ENCODE measurements at regions not wholly inside any gene's neighbourhood (a gene's known extent, or its start where the extent isn't known, plus 50 kb on each side); places are given as distances from the start of the nearest gene placed in this dataset.

DNA sequence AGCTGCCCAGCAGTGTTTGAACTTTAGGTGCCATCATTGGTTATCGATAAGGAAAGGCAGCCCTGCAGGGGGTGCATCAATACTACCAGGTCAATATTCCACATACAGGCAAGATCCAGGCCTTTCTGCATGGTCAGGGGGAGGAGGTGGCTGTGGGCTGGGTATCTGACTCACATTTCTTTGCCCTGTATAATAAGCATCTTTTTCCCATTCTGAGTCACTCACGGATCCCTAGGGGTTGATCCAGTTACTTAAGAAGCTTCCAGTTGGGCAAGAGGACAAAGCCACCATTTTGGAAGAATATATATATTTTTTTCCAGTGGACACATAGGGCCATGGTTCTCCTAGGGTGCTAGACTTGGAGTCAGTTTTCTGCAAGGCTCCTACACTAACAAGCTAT, 114.2 kb upstream of the HABP2 start:
- no peak for DNase-seq (ENCODE audit: extremely low spot score)
- ChIA-PET CTCF (no interaction called here), POLR2A (no interaction called here)
- TF ChIP-seq FOXM1 (IDR thresholded peaks at IDR 0.05; ENCODE audit: borderline replicate concordance) (no peak), BHLHE40 (IDR thresholded peaks at IDR 0.05; ENCODE audit: borderline replicate concordance) (no peak), HDGF (IDR thresholded peaks at IDR 0.05; ENCODE audit: borderline replicate concordance) (no peak), LEF1 (IDR thresholded peaks at IDR 0.05; ENCODE audit: borderline replicate concordance) (no peak), ELF4 (IDR thresholded peaks at IDR 0.05) (no peak), CTBP1 (IDR thresholded peaks at IDR 0.05; ENCODE audit: borderline replicate concordance) (no peak)
- TF ChIP-seq, protein P1, sequence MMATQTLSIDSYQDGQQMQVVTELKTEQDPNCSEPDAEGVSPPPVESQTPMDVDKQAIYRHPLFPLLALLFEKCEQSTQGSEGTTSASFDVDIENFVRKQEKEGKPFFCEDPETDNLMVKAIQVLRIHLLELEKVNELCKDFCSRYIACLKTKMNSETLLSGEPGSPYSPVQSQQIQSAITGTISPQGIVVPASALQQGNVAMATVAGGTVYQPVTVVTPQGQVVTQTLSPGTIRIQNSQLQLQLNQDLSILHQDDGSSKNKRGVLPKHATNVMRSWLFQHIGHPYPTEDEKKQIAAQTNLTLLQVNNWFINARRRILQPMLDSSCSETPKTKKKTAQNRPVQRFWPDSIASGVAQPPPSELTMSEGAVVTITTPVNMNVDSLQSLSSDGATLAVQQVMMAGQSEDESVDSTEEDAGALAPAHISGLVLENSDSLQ (IDR thresholded peaks at IDR 0.05) = no peak

DNA sequence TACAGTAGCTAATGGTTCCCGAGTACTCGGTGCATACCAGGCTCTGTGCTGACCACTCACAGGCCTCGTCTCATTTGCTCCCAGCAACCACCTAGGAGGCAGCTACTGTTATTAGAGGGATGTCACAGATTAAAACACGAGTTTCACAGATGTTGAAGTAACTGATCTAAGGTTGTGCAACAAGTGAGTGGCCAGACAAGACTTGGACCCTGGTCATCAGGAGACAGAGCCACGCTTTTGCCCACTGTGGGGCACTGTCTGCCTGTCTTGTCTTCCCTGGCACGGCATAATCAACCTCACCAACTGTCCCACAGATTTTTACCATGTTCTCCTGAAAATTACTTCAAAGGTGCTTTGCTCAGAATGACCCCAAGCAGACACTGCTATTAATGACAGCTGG, 111.6 kb upstream of the HABP2 start:
- ChIA-PET CTCF (interaction anchor here (0.6 kb wide), 1 partner anchor 81 kb away, joined by 3 read pairs; no protein-coding TSS in a partner anchor), POLR2A (no interaction called here)
- no peak for DNase-seq (ENCODE audit: extremely low spot score)
- TF ChIP-seq CTBP1 (IDR thresholded peaks at IDR 0.05; ENCODE audit: borderline replicate concordance) = no peak
- TF ChIP-seq BHLHE40 (IDR thresholded peaks at IDR 0.05; ENCODE audit: borderline replicate concordance) = no peak
- no peak for TF ChIP-seq TARDBP (IDR thresholded peaks at IDR 0.05)
- no peak for TF ChIP-seq NFRKB (IDR thresholded peaks at IDR 0.05)
- no peak for TF ChIP-seq SP1 (IDR thresholded peaks at IDR 0.05)
- TF ChIP-seq ARNT (IDR thresholded peaks at IDR 0.05) = no peak
- TF ChIP-seq FOXA1 (IDR thresholded peaks at IDR 0.05) = no peak
- TF ChIP-seq FOXK2 (IDR thresholded peaks at IDR 0.05) = no peak
- TF ChIP-seq, protein P1 (IDR thresholded peaks at IDR 0.05) = no peak
- TF ChIP-seq ELF4 (IDR thresholded peaks at IDR 0.05) = no peak
- no peak for TF ChIP-seq HDGF (IDR thresholded peaks at IDR 0.05; ENCODE audit: borderline replicate concordance)
- TF ChIP-seq SUZ12 (IDR thresholded peaks at IDR 0.05) = no peak
- TF ChIP-seq ZNF384 (IDR thresholded peaks at IDR 0.05) = no peak
- no peak for TF ChIP-seq L3MBTL2 (conservative IDR thresholded peaks at IDR 0.05)
- no peak for TF ChIP-seq FOXM1 (IDR thresholded peaks at IDR 0.05; ENCODE audit: borderline replicate concordance)

DNA sequence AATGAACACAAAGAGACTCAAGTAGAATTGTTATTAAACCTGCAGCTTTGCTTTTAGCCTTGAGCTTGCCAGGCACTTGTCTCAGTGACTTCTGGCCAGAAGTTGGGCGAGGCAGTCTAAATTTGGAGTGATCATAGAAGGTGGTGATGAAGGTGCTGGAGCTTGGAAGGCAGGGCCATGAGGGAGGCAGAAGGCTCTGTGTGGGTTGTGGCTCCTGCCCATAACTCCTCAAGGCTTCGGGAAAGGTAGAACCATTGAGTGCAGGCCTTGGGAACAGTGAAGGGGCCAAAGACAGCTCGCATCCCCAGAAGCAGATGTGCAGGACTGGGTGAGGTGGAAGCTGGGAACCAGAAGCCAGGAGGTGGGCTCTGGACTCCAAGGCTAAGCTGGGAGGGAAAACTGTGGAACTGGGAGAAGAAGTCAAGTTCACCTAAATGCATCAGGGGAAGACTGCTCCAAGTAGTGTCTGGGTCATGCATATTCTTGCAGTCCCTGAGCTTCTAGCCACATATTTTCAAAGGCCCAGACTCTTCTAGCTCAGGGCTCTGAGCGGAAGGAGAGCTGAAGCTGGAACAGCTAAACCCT, 111.1 kb upstream of the HABP2 start:
- no peak for DNase-seq (ENCODE audit: extremely low spot score)
- TF ChIP-seq L3MBTL2 (conservative IDR thresholded peaks at IDR 0.05) (no peak), LEF1 (IDR thresholded peaks at IDR 0.05; ENCODE audit: borderline replicate concordance) (no peak), SUZ12 (IDR thresholded peaks at IDR 0.05) (no peak), FOXK2 (IDR thresholded peaks at IDR 0.05) (no peak)
- POLR2A ChIA-PET = no interaction called here
- CTCF ChIA-PET = interaction anchor here (1.4 kb wide), 1 partner anchor 9 kb away, joined by 3 read pairs; no protein-coding TSS in a partner anchor

DNA sequence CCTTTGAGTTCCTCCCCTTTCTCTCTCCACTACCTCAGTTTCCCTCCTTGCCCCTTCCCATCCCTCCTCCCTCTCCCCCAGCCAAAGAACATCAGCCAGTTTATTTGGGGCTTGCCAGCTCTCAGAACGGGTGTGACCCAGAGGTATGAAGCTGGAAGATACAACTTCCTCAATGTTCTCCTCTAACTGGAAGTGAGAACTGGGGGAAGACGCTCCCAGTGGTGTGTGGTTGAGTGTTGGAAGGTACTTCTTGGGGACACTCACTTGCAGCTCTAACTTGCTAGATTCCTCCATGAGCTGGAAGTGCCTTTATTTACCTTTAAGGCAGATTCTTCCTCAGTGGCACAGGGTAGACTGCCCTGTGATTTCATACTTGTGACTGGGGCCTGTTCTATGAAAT, 110.5 kb upstream of the HABP2 start:
- no peak for DNase-seq (ENCODE audit: extremely low spot score)
- TF ChIP-seq TARDBP (IDR thresholded peaks at IDR 0.05) (no peak), BHLHE40 (IDR thresholded peaks at IDR 0.05; ENCODE audit: borderline replicate concordance) (no peak), SUZ12 (IDR thresholded peaks at IDR 0.05) (no peak), FOXA1 (IDR thresholded peaks at IDR 0.05) (no peak), ARNT (IDR thresholded peaks at IDR 0.05) (no peak), FOXK2 (IDR thresholded peaks at IDR 0.05) (no peak), FOXM1 (IDR thresholded peaks at IDR 0.05; ENCODE audit: borderline replicate concordance) (no peak), L3MBTL2 (conservative IDR thresholded peaks at IDR 0.05) (no peak)
- ChIA-PET CTCF (interaction anchor here (1.4 kb wide), 1 partner anchor 8 kb away, joined by 3 read pairs; no protein-coding TSS in a partner anchor), POLR2A (no interaction called here)

DNA sequence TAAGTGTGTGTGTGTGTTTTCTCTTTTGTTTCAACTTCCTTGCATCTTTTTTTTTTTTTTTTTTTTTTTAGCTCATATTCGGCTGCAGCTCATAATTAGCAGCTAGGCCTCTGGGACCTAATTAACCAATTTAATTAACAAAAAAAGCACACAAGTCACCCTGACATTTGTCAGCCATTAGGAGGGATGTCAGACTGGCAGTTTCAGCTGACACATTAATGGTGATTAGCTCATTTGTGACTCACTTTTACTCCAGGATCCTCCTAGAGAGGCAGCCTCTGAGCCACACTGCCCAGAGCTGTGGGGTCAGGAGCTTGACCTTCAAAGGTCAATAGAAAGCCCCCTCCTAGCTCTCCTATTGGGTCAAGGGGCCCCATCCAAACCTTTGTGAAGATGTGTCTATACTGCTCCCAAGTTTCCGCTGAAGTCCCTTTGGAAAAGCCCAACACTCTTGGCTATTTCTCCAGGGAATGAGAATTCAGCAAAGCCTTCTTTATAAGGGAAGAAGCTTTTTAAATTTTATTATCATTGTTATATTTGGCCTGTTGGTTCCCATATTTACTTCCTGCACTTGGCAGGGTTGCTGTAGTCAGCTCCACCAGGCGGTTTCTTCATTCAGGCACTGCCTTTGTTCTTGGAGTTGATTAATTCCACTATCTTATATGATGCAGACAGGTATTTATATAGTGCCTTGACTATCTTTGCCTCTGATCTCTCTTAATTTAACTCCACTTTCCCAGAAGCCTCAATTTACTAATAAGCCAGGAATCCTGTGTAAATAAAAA, 109.5 kb upstream of the HABP2 start:
- TF ChIP-seq CTBP1 (IDR thresholded peaks at IDR 0.05; ENCODE audit: borderline replicate concordance) (no peak), FOXM1 (IDR thresholded peaks at IDR 0.05; ENCODE audit: borderline replicate concordance) (no peak)
- ChIA-PET POLR2A (no interaction called here), CTCF (interaction anchor here (1.0 to 1.5 kb wide), 2 partner anchors 11 kb away, joined by 3 to 4 read pairs; no protein-coding TSS in a partner anchor)
- no peak for DNase-seq (ENCODE audit: extremely low spot score)

DNA sequence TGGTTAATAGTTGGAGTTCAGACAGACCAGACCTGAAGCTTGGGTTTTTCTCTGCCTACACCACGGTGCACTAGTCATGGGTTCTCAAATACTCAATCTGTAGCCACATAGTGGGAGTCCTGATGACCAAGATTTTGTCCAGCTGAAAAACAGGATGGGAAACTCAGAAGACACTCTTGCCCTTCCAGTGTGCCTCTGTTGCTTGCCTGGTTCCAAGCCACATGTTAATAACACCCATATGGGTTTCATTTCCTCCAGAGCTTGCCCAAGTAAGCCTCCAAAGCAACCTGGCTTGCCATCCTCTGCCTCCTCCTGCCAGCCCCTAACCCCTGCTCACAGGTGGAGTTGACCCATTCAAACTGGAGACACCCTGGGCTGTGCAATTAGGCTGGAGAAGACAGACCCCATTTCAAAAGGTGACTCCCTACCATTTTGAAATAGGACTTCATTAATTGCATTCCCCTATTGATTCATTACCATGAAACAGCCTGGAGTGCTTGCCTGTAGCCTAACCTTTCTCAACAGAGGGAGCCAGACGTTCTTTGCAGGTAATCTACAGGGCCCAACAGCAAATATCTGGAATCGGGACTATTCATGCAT, 108.0 kb upstream of the HABP2 start:
- ChIA-PET POLR2A (no interaction called here), CTCF (interaction anchor here (1.5 kb wide), 1 partner anchor 9 kb away, joined by 4 read pairs; no protein-coding TSS in a partner anchor)
- no peak for TF ChIP-seq SP1 (IDR thresholded peaks at IDR 0.05)
- no peak for TF ChIP-seq HDGF (IDR thresholded peaks at IDR 0.05; ENCODE audit: borderline replicate concordance)
- no peak for TF ChIP-seq ELF4 (IDR thresholded peaks at IDR 0.05)
- no peak for TF ChIP-seq LEF1 (IDR thresholded peaks at IDR 0.05; ENCODE audit: borderline replicate concordance)
- TF ChIP-seq TARDBP (IDR thresholded peaks at IDR 0.05) = no peak
- no peak for TF ChIP-seq CTBP1 (IDR thresholded peaks at IDR 0.05; ENCODE audit: borderline replicate concordance)
- TF ChIP-seq ARNT (IDR thresholded peaks at IDR 0.05) = no peak
- no peak for TF ChIP-seq FOXK2 (IDR thresholded peaks at IDR 0.05)
- TF ChIP-seq FOXA1 (IDR thresholded peaks at IDR 0.05) = no peak
- TF ChIP-seq BHLHE40 (IDR thresholded peaks at IDR 0.05; ENCODE audit: borderline replicate concordance) = no peak
- no peak for TF ChIP-seq FOXM1 (IDR thresholded peaks at IDR 0.05; ENCODE audit: borderline replicate concordance)
- TF ChIP-seq NFRKB (IDR thresholded peaks at IDR 0.05) = no peak
- TF ChIP-seq ZNF384 (IDR thresholded peaks at IDR 0.05) = no peak
- TF ChIP-seq L3MBTL2 (conservative IDR thresholded peaks at IDR 0.05) = no peak
- TF ChIP-seq SUZ12 (IDR thresholded peaks at IDR 0.05) = no peak
- TF ChIP-seq, protein P1 (IDR thresholded peaks at IDR 0.05) = no peak
- DNase-seq (ENCODE audit: extremely low spot score) = no peak

All from HEK293T (cell line).